SU-DHL-6 (cell line): ENCODE measurements at regions not wholly inside any gene's neighbourhood (a gene's known extent, or its start where the extent isn't known, plus 50 kb on each side); places are given as distances from the start of the nearest gene placed in this dataset.

Source experiments
- EZH2phosphoT487 ChIP-seq: fragments of 200-600 bp; sonication (generic), shearing (Covaris generic); conservative IDR thresholded peaks from 2 replicates; pipeline ENCODE4 v1.6.1; 2018; ENCODE audit warnings: mild to moderate bottlenecking, antibody characterized with exemption, low read length, moderate library complexity, mixed read lengths
- TF ChIP-seq, protein P1 (sequence below): fragments of 200-600 bp; sonication (generic); IDR thresholded peaks from one replicate; pipeline ENCODE4 v1.5.1; 2017; ENCODE audit warnings: antibody characterized with exemption, mild to moderate bottlenecking, low read length, moderate library complexity; ENCODE audit not compliant: insufficient read depth, poor library complexity, severe bottlenecking

DNA sequence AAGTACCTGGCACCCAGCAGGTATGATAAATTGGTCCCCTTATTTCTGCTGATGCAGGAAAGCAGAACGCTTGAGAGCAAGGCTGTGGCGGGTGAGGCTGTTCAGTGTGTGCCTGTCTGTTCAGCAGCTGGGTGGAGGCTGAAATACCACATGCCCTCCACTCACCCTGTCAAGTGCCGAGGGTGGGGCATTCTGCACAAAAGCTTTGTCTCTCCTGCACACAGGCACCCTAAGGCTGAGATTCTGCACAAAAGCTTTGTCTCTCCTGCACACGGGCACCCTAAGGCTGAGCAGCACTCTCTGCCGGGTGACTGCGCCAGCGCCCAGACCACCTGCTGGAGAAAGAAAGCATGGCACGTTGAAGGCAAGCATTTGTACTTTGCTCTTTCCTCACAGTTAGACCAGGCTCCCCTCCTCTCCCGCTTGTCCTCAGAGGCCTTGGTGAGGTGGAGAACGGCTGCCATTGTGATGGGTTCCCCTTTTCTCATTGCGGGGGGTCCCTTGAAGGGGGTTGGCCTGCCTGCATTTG is 97.5 kb downstream of the BDH1 start:
- TF ChIP-seq, protein P1, sequence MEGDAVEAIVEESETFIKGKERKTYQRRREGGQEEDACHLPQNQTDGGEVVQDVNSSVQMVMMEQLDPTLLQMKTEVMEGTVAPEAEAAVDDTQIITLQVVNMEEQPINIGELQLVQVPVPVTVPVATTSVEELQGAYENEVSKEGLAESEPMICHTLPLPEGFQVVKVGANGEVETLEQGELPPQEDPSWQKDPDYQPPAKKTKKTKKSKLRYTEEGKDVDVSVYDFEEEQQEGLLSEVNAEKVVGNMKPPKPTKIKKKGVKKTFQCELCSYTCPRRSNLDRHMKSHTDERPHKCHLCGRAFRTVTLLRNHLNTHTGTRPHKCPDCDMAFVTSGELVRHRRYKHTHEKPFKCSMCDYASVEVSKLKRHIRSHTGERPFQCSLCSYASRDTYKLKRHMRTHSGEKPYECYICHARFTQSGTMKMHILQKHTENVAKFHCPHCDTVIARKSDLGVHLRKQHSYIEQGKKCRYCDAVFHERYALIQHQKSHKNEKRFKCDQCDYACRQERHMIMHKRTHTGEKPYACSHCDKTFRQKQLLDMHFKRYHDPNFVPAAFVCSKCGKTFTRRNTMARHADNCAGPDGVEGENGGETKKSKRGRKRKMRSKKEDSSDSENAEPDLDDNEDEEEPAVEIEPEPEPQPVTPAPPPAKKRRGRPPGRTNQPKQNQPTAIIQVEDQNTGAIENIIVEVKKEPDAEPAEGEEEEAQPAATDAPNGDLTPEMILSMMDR: peak; percentile 40
- TF ChIP-seq EZH2phosphoT487: no peak
